Body of pancreas (tissue), 4 donors: ENCODE measurements at regions not wholly inside any gene's neighbourhood (a gene's known extent, or its start where the extent isn't known, plus 50 kb on each side); places are given as distances from the start of the nearest gene placed in this dataset.

ENCODE experiments used
- POLR2A ChIP-seq, 3 donors: fragments of 450-650 bp; IDR thresholded peaks; one replicate each; pipeline ENCODE4 v1.6.1; 2016; ENCODE audit warnings: antibody characterized with exemption in 3 of 3, mild to moderate bottlenecking in 2 of 3
- TF ChIP-seq, protein P1 (sequence below), 7 experiments: fragments of 450-650 bp in 4 of 7; fragments of 200-600 bp in 3 of 7; sonication (generic) in 3 of 7; IDR thresholded peaks; one replicate each; pipeline ENCODE4 v1.5.1; 2016 to 2019; ENCODE audit warnings: antibody characterized with exemption in 7 of 7

DNA sequence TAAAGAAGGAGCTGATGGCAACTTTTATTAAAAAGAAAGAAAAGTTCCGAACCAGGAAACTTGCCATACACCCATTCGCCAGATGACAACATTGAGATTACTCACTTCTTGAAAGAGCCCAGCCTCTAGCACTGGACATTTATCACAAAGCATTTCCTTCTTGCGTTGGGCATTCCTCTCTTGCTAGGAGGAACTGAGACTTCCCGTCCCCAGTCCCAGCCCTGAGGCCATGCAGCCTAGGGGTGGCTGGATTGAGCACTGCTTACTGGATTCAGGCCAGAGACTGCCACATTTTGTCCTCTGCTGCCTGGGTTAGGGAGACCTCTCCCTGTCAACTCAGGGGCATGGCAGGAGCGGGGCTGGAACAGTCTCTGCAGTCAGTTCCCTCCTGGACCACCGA lies 80.1 kb downstream of the SDC1 start:
- no peak for TF ChIP-seq POLR2A (IDR thresholded peaks at IDR 0.05)
- TF ChIP-seq, protein P1, sequence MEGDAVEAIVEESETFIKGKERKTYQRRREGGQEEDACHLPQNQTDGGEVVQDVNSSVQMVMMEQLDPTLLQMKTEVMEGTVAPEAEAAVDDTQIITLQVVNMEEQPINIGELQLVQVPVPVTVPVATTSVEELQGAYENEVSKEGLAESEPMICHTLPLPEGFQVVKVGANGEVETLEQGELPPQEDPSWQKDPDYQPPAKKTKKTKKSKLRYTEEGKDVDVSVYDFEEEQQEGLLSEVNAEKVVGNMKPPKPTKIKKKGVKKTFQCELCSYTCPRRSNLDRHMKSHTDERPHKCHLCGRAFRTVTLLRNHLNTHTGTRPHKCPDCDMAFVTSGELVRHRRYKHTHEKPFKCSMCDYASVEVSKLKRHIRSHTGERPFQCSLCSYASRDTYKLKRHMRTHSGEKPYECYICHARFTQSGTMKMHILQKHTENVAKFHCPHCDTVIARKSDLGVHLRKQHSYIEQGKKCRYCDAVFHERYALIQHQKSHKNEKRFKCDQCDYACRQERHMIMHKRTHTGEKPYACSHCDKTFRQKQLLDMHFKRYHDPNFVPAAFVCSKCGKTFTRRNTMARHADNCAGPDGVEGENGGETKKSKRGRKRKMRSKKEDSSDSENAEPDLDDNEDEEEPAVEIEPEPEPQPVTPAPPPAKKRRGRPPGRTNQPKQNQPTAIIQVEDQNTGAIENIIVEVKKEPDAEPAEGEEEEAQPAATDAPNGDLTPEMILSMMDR (IDR thresholded peaks at IDR 0.05): no peak
